ENCODE measurements at regions not wholly inside any gene's neighbourhood (a gene's known extent, or its start where the extent isn't known, plus 50 kb on each side); places are given as distances from the start of the nearest gene placed in this dataset.

DNA sequence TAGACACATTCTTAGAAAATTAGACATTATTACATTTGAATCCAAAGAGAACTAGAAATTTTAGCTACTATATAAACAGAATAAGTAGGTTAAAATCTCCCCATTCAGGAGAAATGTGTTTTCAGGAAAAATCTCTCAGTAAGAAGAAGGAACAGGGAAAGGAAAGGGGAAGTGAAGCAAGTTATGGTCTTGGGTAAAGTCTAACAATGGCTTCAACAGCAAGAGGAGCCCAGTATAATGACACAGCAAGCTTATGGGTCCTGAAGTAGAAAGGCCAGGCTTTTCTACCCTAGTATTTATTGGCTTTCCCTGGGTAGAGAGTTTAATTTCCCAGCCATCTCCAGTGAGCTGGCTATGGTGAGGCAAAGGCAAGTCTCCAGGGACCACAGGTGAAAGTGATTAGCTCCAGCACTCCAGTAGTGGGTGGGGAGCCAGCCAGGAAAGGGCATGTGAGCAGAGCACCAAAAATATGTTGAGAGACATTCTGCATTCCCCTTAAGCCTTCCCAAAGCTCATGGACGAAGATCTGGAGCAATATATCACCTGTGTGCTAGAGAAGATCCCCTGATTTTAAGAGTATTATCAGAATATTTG, 981.7 kb downstream of the NR2F1-AS1 start:
- 63 to 93% (median 90%) methylated on average over 1 of the region's 1 CpG for WGBS, 3 donors
- DNase-seq, result no peak
- TF ChIP-seq EP300 (IDR thresholded peaks at IDR 0.05), result no peak
- no peak for TF ChIP-seq POLR2A (IDR thresholded peaks at IDR 0.05)
- TF ChIP-seq, protein P1, sequence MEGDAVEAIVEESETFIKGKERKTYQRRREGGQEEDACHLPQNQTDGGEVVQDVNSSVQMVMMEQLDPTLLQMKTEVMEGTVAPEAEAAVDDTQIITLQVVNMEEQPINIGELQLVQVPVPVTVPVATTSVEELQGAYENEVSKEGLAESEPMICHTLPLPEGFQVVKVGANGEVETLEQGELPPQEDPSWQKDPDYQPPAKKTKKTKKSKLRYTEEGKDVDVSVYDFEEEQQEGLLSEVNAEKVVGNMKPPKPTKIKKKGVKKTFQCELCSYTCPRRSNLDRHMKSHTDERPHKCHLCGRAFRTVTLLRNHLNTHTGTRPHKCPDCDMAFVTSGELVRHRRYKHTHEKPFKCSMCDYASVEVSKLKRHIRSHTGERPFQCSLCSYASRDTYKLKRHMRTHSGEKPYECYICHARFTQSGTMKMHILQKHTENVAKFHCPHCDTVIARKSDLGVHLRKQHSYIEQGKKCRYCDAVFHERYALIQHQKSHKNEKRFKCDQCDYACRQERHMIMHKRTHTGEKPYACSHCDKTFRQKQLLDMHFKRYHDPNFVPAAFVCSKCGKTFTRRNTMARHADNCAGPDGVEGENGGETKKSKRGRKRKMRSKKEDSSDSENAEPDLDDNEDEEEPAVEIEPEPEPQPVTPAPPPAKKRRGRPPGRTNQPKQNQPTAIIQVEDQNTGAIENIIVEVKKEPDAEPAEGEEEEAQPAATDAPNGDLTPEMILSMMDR (IDR thresholded peaks at IDR 0.05), result no peak
- Histone ChIP-seq H3K9me3 (no peaks in the 10 kb centered on the region), H3K27ac (no peak overlapping the region), H3K36me3 (no peaks in the 10 kb centered on the region), H3K4me1 (ENCODE audit: insufficient read depth) (peaks cover 2% of the 10 kb centered on the region), H3K27me3 (no peaks in the 10 kb centered on the region), H3K4me3 (no peak overlapping the region)
- intact Hi-C loops (cut with DNase I), result no loop called here

DNA sequence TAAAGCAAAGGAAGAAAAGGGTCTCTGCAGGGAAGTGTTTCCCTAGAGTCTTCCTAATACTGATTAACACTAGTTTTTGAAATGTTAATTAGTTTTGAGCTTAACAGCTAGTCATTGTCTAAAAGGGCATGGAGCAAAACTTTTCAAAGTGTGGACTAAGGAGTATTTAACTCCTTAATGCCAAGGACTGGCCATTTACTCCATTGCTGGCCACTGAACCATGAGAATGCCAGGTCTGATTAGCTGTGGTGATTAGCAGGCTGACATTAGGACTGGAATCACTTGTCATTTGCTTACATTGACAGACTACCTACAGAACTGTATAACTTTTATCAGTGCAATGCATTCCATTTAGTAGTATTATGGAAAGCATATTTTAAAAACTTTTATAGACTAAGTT, 987.0 kb downstream of the NR2F1-AS1 start:
- TF ChIP-seq POLR2A (IDR thresholded peaks at IDR 0.05), result no peak
- TF ChIP-seq EP300 (IDR thresholded peaks at IDR 0.05), result no peak
- TF ChIP-seq, protein P1 (IDR thresholded peaks at IDR 0.05), result no peak
- Histone ChIP-seq H3K27ac (no peak overlapping the region), H3K4me1 (ENCODE audit: insufficient read depth) (peaks cover 2% of the 10 kb centered on the region), H3K9me3 (no peaks in the 10 kb centered on the region), H3K36me3 (no peaks in the 10 kb centered on the region), H3K4me3 (no peak overlapping the region), H3K27me3 (no peaks in the 10 kb centered on the region)
- no peak for DNase-seq
- intact Hi-C loops (cut with DNase I), result no loop called here

DNA sequence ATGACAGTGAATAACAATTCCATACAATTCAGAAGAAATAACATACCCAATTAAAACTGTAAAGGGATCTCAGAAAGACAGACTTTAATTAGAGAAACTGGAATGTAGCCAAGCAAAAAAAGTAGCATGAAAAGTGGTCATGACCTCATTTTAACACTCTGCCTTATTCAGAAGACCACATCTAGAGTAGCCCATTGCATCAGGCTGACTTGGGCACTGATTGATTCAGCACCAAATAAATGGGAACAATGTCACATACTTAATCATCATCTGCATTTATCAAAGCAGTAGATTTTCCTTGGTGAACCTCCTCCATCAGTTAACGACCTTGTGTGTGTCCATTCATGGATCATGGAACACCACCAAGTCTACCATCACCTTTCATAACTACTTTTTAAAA, 992.1 kb downstream of the NR2F1-AS1 start:
- intact Hi-C loops (cut with DNase I), result no loop called here
- WGBS, 3 donors, result 43 to 45% (median 44%) methylated on average over 1 of the region's 1 CpG
- H3K4me3 ChIP-seq, result no peak overlapping the region
- DNase-seq, result no peak
- TF ChIP-seq EP300 (IDR thresholded peaks at IDR 0.05) (no peak), POLR2A (IDR thresholded peaks at IDR 0.05) (no peak)
- TF ChIP-seq, protein P1 (IDR thresholded peaks at IDR 0.05), result no peak
- no peaks in the 10 kb centered on the region for H3K27me3 ChIP-seq
- H3K36me3 ChIP-seq, result no peaks in the 10 kb centered on the region
- no peak overlapping the region for H3K27ac ChIP-seq
- H3K4me1 ChIP-seq (ENCODE audit: insufficient read depth), result no peaks in the 10 kb centered on the region
- no peaks in the 10 kb centered on the region for H3K9me3 ChIP-seq

DNA sequence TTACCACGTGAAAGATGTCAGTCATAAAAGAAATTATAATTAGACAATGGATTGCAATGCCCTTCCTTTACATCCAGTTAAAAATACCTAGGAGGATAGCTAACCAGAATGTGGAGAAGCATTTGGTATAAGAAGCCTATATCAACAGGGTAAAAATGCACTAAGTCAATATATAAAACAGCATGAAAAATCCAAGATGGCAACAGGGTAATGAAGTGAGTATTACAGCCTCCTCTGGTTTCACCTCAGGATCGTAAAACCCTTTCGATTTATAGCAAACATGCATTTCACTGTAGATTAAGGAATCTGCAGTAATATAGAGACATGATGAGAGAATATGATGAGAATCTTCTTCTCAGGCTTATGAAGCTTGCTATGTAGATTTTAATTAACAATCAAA, 999.3 kb downstream of the NR2F1-AS1 start:
- no peak for DNase-seq
- Histone ChIP-seq H3K9me3 (no peaks in the 10 kb centered on the region), H3K4me1 (ENCODE audit: insufficient read depth) (no peaks in the 10 kb centered on the region), H3K36me3 (no peaks in the 10 kb centered on the region), H3K27ac (no peak overlapping the region), H3K27me3 (no peaks in the 10 kb centered on the region), H3K4me3 (no peak overlapping the region)
- intact Hi-C loops (cut with DNase I), result no loop called here
- 89 to 95% (median 91%) methylated on average over 3 of the region's 3 CpGs for WGBS, 3 donors
- TF ChIP-seq EP300 (IDR thresholded peaks at IDR 0.05), result no peak
- no peak for TF ChIP-seq POLR2A (IDR thresholded peaks at IDR 0.05)
- TF ChIP-seq, protein P1 (IDR thresholded peaks at IDR 0.05), result no peak
